ENCODE measurements at regions not wholly inside any gene's neighbourhood (a gene's known extent, or its start where the extent isn't known, plus 50 kb on each side); places are given as distances from the start of the nearest gene placed in this dataset.

GRCh38 chr21:24118738-24119459, 1488.4 kb downstream of the MRPL39 start:
- no peak for DNase-seq (ENCODE audit: low spot score)

- DNase-seq (ENCODE audit: low spot score): no peak
These were observed 1492.1 kb downstream of the MRPL39 start for GRCh38 chr21:24115141-24115540.

GRCh38 chr21:24112020-24112419, 1495.3 kb downstream of the MRPL39 start:
- DNase-seq (ENCODE audit: low spot score): no peak

DNA sequence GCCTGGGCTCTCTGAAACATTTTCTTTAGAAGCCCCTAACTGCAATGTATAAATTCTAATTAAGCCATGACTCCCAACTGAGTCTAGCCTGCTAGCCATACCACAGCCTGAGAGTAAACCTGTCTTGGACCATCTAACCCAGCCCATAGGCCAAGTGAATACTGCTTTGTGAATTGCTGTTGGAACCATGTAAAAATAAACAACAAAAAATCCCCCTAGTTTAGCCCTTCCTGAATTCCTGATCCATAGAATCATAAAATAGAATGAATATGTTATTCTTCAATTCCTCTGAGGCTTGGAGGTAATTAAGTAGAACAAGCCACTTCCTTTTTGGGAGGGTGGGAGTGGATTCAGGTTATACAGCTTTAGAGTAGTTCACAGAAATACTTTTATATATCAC, 1496.4 kb downstream of the MRPL39 start:
- DNase-seq (ENCODE audit: low spot score): no peak

DNA sequence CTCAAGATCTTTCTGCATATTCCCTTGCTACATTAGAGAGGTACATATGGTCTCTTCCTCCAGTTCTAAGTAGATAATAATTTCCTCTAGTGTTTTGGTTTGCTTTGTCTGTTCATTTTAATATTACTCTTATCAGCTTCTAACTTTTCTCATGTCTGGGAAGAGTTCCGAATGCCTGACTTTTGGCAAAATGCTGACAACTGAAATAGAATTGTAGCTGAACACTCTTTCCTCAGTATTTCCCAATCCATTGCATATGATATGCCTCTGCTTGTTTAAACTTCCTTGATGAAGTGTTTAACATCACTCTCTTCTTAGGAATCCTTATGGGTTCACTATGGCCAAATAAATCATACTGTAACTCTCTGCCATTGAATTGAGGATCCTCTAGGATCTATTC, 1510.1 kb downstream of the MRPL39 start:
- no peak for DNase-seq (ENCODE audit: low spot score)

DNA sequence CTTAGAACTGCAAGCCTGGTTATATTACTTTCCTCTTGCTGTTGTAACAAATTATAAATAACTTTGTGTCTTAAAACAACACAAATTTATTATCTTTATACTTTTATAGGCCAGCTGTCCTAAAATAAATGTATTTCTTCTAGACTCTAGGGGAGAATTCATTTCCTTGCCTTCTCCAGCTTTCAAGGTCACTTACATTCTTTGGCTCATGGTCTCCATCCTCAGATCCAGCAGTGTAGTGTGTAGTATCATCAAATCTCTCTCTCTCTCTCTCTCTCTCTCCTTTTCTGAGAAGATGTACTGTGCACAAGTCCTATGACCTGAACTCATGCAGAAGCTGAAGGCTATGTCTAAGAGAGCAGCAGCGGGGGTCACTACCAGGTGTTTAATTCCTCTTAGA, 1510.6 kb downstream of the MRPL39 start:
- DNase-seq (ENCODE audit: low spot score): no peak

- DNase-seq (ENCODE audit: low spot score): no peak
These were observed 1514.2 kb downstream of the MRPL39 start for GRCh38 chr21:24093032-24093431.

DNA sequence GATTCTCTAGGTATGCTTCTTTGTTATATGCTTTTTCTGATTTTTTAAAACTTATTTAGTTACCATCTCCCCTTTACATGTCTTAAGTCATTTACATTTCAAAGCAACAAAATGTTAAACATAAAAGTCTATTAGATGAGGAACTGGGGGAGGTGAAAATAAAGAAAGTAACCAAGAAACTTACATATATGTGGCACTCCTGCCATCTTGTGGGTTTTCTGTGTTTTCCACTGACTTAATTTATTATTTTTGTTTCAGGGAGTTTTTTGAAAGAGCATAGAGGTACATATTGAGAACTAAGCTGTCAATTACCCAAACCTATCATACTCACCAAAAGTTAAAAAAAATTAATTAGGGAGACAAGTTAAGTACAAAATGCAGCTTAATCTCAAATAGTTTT, 1531.1 kb downstream of the MRPL39 start:
- DNase-seq (ENCODE audit: low spot score): no peak

GRCh38 chr21:24055696-24056095, 1551.6 kb downstream of the MRPL39 start:
- no peak for DNase-seq (ENCODE audit: low spot score)

GRCh38 chr21:24050231-24050630, 1557.0 kb downstream of the MRPL39 start:
- DNase-seq (ENCODE audit: low spot score): no peak

DNA sequence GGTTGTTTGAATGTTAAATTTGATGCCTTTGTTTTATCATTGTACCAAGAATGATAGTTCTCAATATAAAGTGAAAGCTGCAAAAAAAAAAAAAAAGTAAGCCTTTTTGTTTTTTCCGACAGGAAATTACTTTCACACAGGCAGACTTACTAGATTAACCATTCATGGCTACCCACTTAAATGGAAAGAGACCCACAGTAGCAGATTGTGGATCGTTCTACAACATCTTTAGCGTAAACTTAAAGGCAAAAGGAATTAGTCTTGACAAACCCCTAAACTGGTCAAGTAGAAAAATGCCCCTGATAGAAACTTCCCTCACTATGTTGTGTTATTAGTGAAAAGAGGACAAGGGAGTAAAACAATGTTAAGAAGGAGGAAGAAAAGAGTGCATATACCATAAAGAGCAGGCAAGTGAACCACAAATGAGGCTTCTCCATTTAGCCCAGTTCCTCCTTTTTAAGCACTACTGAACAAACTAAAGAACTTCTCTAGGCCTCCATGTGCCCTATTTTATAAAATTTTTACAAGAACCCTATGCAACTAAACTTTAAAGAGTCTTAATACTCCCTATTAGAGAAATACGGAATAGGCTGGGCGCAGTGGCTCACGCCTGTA, 1560.3 kb downstream of the MRPL39 start:
- DNase-seq (ENCODE audit: low spot score): no peak

- DNase-seq (ENCODE audit: low spot score): peak; percentile 13
These were observed 1561.5 kb downstream of the MRPL39 start for GRCh38 chr21:24045775-24046215.

- DNase-seq (ENCODE audit: low spot score): no peak
These were observed 1561.9 kb downstream of the MRPL39 start for GRCh38 chr21:24045373-24045772.

DNA sequence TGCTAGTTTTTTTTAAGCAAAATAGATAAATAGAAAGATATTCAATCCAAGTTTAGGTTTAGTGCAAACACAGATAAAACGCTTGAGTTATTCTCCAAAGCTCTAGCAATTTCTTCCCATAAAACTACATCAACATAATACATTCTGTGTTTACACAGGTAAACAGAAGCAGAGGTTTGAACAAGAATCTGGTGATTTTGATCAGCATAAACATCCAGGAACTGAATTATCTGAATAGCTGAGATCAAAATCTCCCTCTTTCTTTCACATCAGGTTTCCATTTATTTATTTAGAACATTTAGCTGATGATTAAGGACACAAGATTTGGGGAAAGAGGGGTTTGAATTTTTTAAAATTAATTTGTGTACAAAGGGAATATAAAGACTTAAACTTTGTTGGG, 1564.6 kb downstream of the MRPL39 start:
- no peak for DNase-seq (ENCODE audit: low spot score)

GRCh38 chr21:24032709-24033232, 1574.5 kb downstream of the MRPL39 start:
- no peak for DNase-seq (ENCODE audit: low spot score)

- DNase-seq (ENCODE audit: low spot score): no peak
These were observed 1579.9 kb downstream of the MRPL39 start for GRCh38 chr21:24027396-24027795.

DNA sequence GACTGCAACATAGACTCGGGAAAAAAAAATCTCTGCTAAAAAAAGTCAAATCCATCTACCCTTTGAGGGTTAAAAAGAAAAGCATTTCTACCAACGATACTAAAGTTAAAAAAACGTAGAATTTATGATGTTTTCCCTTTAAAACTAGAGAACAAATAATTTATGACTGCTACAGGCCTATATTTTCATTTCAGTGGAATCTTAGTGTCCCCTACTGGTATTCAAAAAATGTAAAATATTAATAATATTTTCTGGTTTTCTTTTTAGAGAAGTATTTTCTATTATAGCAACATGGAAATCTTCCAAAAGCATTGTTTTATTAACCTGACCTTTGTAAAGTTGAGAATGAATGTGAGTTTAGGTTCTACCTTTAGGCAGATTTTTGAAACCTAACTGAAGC, 1582.2 kb downstream of the MRPL39 start:
- no peak for DNase-seq (ENCODE audit: low spot score)

- DNase-seq (ENCODE audit: low spot score): no peak
These were observed 1583.3 kb downstream of the MRPL39 start for GRCh38 chr21:24023936-24024335.

GRCh38 chr21:24023402-24023801, 1583.9 kb downstream of the MRPL39 start:
- no peak for DNase-seq (ENCODE audit: low spot score)

GRCh38 chr21:24014381-24014780, 1592.9 kb downstream of the MRPL39 start:
- DNase-seq (ENCODE audit: low spot score): no peak

DNA sequence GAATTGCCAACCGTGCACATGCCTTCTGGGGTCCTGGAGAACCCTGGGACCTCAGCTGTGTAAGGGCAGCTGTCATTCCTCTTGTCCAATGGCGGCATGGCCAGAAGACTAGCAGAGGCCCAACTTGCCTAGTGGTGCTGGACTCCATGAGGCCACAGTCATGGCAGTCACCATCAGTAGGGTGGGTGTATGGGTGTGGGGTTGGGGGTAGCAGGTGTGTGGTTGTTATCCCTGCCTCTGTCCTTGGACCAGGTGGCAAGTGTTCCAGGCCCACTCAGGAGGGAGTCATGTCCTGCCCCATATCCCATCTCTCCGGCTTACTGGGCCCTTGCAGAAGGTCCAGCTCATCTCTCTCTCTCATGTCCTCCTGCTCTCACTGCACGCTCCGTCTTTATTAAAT, 1596.2 kb downstream of the MRPL39 start:
- no peak for DNase-seq (ENCODE audit: low spot score)

GRCh38 chr21:24007592-24007991, 1599.7 kb downstream of the MRPL39 start:
- no peak for DNase-seq (ENCODE audit: low spot score)

GRCh38 chr21:23986987-23987386, 1620.3 kb downstream of the MRPL39 start:
- no peak for DNase-seq (ENCODE audit: low spot score)

DNA sequence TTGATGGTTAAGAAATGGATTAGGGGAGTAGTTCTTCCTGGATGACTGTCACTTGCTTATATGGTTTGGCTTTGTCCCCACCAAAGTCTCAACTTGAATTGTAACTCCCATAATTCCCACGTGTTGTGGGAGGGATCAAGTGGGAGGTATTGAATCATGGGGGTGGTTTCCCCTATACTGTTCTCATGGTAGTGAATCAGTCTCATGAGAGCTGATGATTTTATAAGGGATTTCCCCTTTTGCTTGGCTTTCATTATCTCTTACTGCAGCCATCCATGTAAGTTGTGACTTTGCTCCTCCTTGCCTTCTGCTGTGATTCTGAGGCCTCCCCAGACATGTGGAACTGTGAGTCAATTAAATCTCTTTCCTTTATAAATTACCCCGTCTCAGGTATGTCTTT, 1621.1 kb downstream of the MRPL39 start:
- no peak for DNase-seq (ENCODE audit: low spot score)
